ENCODE measurements at regions not wholly inside any gene's neighbourhood (a gene's known extent, or its start where the extent isn't known, plus 50 kb on each side); places are given as distances from the start of the nearest gene placed in this dataset.
A peak's percentile ranks its signal among the peaks of the same experiment; 100 is the strongest.

DNA sequence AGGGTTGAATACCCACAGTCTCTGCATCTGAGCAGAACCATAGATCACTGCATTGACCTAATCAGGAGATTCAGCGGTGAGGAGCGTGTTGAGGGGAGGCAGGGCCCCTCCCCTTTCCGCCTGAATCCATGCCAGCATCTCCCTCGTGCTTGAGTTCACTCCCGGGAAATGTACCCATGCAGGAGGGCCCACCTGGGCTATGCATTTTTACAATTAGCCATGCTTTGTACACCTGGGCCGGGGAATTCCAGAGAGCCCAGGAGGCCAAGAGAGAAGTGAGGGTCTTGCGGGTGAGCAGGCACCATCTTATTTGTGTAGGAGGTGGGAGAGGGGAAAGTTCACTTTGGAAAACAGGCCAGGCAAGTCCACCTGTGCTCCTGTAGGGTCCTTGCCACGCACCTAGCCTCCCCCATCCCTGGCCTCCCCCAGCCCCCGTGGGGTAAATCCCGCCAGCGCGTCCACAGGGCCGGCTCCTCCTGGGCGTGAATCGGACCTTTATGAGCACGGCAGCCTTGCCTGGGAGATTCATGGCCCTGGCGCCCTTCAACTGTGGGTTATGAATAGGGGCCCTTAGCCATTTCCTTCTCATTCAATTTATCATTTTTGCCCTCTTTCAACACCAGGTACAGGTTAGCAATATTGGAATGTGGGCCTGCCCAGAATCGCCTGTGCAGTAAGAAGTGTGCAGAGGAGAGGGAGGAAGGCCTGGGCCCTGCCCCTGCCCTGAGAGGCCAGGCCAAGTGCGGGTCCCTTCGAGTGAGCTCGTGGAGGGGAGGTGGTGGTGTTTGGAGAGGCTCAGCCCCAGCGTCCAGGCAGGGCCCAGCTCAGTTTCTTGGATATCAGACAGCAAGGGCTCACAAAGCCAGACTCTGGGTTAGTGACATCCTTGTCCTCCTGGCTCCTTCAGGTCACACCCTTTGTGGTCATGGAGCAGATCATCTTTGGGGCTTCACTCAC, 84.4 kb upstream of the ACTRT2 start:
- no peak overlapping the region for H2BK20ac ChIP-seq (ENCODE audit: low read depth, low read length)
- no peak overlapping the region for H3K23ac ChIP-seq (ENCODE audit: low read depth, low read length)
- no peak overlapping the region for H3K4me3 ChIP-seq (ENCODE audit: insufficient read depth, low read depth, low read length)
- no peaks in the 10 kb centered on the region for H3K36me3 ChIP-seq (ENCODE audit: control insufficient read depth, insufficient read depth, low read length)
- H3K9me3 ChIP-seq (ENCODE audit: control insufficient read depth, insufficient read depth, low read length), result peaks cover 70% of the 10 kb centered on the region
- H4K8ac ChIP-seq (ENCODE audit: low read depth in 2 of 2, low read length in 2 of 2), result no peak overlapping the region
- in situ Hi-C loops (cut with MboI; ENCODE audit: low sequenced_read_pairs), result no loop called here
- no peak overlapping the region for H2BK120ac ChIP-seq (ENCODE audit: low read depth, low read length)
- no peak for ATAC-seq (ENCODE audit: low read depth)
- no peak overlapping the region for H3K27ac ChIP-seq (ENCODE audit: insufficient read depth, low read length)
- BruUV-seq (replicated peaks), result no TSS peak
- H3K27me3 ChIP-seq (ENCODE audit: control insufficient read depth, insufficient read depth, low read length), result no peaks in the 10 kb centered on the region
- ChIA-PET CTCF (no interaction called here), POLR2A (ENCODE audit: unreplicated experiment) (no interaction called here)
- no peak overlapping the region for H3K4me2 ChIP-seq (ENCODE audit: low read depth, low read length)
- H4K20me1 ChIP-seq (ENCODE audit: insufficient read depth, low read length), result no peaks in the 10 kb centered on the region
- no peaks in the 10 kb centered on the region for H3K79me1 ChIP-seq (ENCODE audit: low read depth in 1 of 2, low read length in 2 of 2)
- no peak overlapping the region for H3K4ac ChIP-seq (ENCODE audit: low read depth, low read length)
- no peak overlapping the region for H2AFZ ChIP-seq (replicated peaks; ENCODE audit: low read length, poor library complexity)
- no peak overlapping the region for H2BK15ac ChIP-seq (ENCODE audit: low read depth, low read length)
- no peak overlapping the region for H3K14ac ChIP-seq (replicated peaks; ENCODE audit: low read depth, low read length)
- H3K56ac ChIP-seq (ENCODE audit: extremely low read depth, insufficient read depth, low read length), result no peak overlapping the region
- H3K18ac ChIP-seq (ENCODE audit: low read depth, low read length), result no peak overlapping the region
- H3K9me1 ChIP-seq (ENCODE audit: insufficient read depth, low read length), result no peaks in the 10 kb centered on the region
- TF ChIP-seq CTCF (conservative IDR thresholded peaks at IDR 0.05; ENCODE audit: low read depth, low read length) (no peak), CHD1 (IDR thresholded peaks at IDR 0.05; ENCODE audit: low read depth, low read length) (no peak), RCOR1 (IDR thresholded peaks at IDR 0.05; ENCODE audit: insufficient replicate concordance, low read length) (no peak), MAFK (IDR thresholded peaks at IDR 0.05; ENCODE audit: low read depth, low read length) (no peak), POLR2A (IDR thresholded peaks at IDR 0.05; ENCODE audit: low read depth, low read length) (no peak), FOS (IDR thresholded peaks at IDR 0.05; ENCODE audit: low read depth, low read length) (no peak), MXI1 (IDR thresholded peaks at IDR 0.05; ENCODE audit: borderline replicate concordance, low read depth, low read length) (no peak), SMC3 (IDR thresholded peaks at IDR 0.05; ENCODE audit: low read depth, low read length) (no peak), USF2 (IDR thresholded peaks at IDR 0.05; ENCODE audit: low read depth, low read length) (no peak)
- TF ChIP-seq, protein P1, sequence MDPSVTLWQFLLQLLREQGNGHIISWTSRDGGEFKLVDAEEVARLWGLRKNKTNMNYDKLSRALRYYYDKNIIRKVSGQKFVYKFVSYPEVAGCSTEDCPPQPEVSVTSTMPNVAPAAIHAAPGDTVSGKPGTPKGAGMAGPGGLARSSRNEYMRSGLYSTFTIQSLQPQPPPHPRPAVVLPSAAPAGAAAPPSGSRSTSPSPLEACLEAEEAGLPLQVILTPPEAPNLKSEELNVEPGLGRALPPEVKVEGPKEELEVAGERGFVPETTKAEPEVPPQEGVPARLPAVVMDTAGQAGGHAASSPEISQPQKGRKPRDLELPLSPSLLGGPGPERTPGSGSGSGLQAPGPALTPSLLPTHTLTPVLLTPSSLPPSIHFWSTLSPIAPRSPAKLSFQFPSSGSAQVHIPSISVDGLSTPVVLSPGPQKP (IDR thresholded peaks at IDR 0.05; ENCODE audit: borderline replicate concordance, low read depth, low read length), result no peak
- H4K5ac ChIP-seq (ENCODE audit: low read depth, low read length), result no peak overlapping the region
- no peak overlapping the region for H2BK5ac ChIP-seq (ENCODE audit: low read depth, low read length, poor library complexity, severe bottlenecking)
- 48% methylated on average over 10 of the region's 22 CpGs; no CpG with 5 or more reads in 1 of the 2 experiments for WGBS, 2 experiments (ENCODE audit: extremely low coverage in 2 of 2, insufficient read length in 1 of 2)
- H3K4me1 ChIP-seq (ENCODE audit: control insufficient read depth, insufficient read depth, low read length), result no peaks in the 10 kb centered on the region
- no peak overlapping the region for H4K91ac ChIP-seq (ENCODE audit: insufficient read depth, low read depth, low read length)
- DNase-seq, result no peak
- H2AK5ac ChIP-seq (ENCODE audit: low read depth, low read length), result no peak overlapping the region
- dilution Hi-C loops (cut with HindIII; ENCODE audit: low sequenced_read_pairs, unreplicated experiment), result no loop called here
- intact Hi-C loops (cut with micrococcal nuclease), result no loop called here
- H2AK9ac ChIP-seq (replicated peaks; ENCODE audit: low read depth, low read length, poor library complexity), result peak overlapping the region; percentile 55
- no peak overlapping the region for H3K9ac ChIP-seq (ENCODE audit: low read depth, low read length)

Data from IMR-90 (cell line).